NCI-H2171 treated with DMSO at 0.1 percent for 48 hours (cell line): ENCODE measurements at regions not wholly inside any gene's neighbourhood (a gene's known extent, or its start where the extent isn't known, plus 50 kb on each side); places are given as distances from the start of the nearest gene placed in this dataset.
A peak's percentile ranks its signal among the peaks of the same experiment; 100 is the strongest.

Experiments
- DNase-seq: peaks from one replicate; lab custom pipeline; 2025; lab: John Stamatoyannopoulos, UW

GRCh38 chr5:106584268-106584667 is 1086.5 kb downstream of the EFNA5 start:
- DNase-seq, result no peak

GRCh38 chr5:106578736-106579135 is 1092.0 kb downstream of the EFNA5 start:
- DNase-seq, result no peak

- DNase-seq, result no peak
Observed at GRCh38 chr5:106574820-106575219, 1095.9 kb downstream of the EFNA5 start.

- DNase-seq, result no peak
Observed at GRCh38 chr5:106566031-106566430, 1104.7 kb downstream of the EFNA5 start.

GRCh38 chr5:106545325-106545724 is 1125.4 kb downstream of the EFNA5 start:
- no peak for DNase-seq

GRCh38 chr5:106543330-106543729 is 1127.4 kb downstream of the EFNA5 start:
- DNase-seq, result no peak

GRCh38 chr5:106530150-106530549 is 1140.6 kb downstream of the EFNA5 start:
- DNase-seq, result no peak

- DNase-seq, result no peak
Observed at GRCh38 chr5:106525438-106525837, 1145.3 kb downstream of the EFNA5 start.

GRCh38 chr5:106523852-106524251 is 1146.9 kb downstream of the EFNA5 start:
- DNase-seq, result no peak

GRCh38 chr5:106522296-106522695 is 1148.4 kb downstream of the EFNA5 start:
- DNase-seq, result no peak

GRCh38 chr5:106521701-106522100 is 1149.0 kb downstream of the EFNA5 start:
- DNase-seq, result no peak

- no peak for DNase-seq
Observed at GRCh38 chr5:106510321-106510720, 1160.4 kb downstream of the EFNA5 start.

- DNase-seq, result no peak
Observed at GRCh38 chr5:106508894-106509293, 1161.8 kb downstream of the EFNA5 start.

GRCh38 chr5:106493910-106494309 is 1176.8 kb downstream of the EFNA5 start:
- no peak for DNase-seq

- DNase-seq, result no peak
Observed at GRCh38 chr5:106489004-106489403, 1181.7 kb downstream of the EFNA5 start.

- no peak for DNase-seq
Observed at GRCh38 chr5:106488407-106488806, 1182.3 kb downstream of the EFNA5 start.

GRCh38 chr5:106481374-106481773 is 1189.4 kb downstream of the EFNA5 start:
- no peak for DNase-seq

- DNase-seq, result no peak
Observed at GRCh38 chr5:106476630-106477029, 1194.1 kb downstream of the EFNA5 start.

GRCh38 chr5:106474066-106474465 is 1196.7 kb downstream of the EFNA5 start:
- no peak for DNase-seq

GRCh38 chr5:106459541-106459940 is 1211.2 kb downstream of the EFNA5 start:
- no peak for DNase-seq

- DNase-seq, result peak; percentile 6
Observed at GRCh38 chr5:106454651-106455415, 1215.9 kb downstream of the EFNA5 start.

GRCh38 chr5:106454050-106454449 is 1216.7 kb downstream of the EFNA5 start:
- no peak for DNase-seq

- DNase-seq, result no peak
Observed at GRCh38 chr5:106451998-106452397, 1218.7 kb downstream of the EFNA5 start.

GRCh38 chr5:106443746-106444145 is 1227.0 kb downstream of the EFNA5 start:
- DNase-seq, result no peak
